8988T (cell line): ENCODE measurements at regions not wholly inside any gene's neighbourhood (a gene's known extent, or its start where the extent isn't known, plus 50 kb on each side); places are given as distances from the start of the nearest gene placed in this dataset.
"Not testable (repeated sequence)": the region's sequence is repeated elsewhere in the genome, so short reads cannot be mapped to it uniquely, and the experiment has no call there.

Experiments
- DNase-seq: peaks from one replicate; pipeline ENCODE4 v3.0.0; 2011

GRCh38 chr11:92024788-92025187 lies 199.8 kb upstream of the FAT3 start:
- no peak for DNase-seq

- no peak for DNase-seq
These were observed 202.1 kb upstream of the FAT3 start for GRCh38 chr11:92022499-92022898.

GRCh38 chr11:92018332-92018731 lies 206.3 kb upstream of the FAT3 start:
- no peak for DNase-seq

GRCh38 chr11:92008249-92008648 lies 216.4 kb upstream of the FAT3 start:
- no peak for DNase-seq

GRCh38 chr11:92002568-92002967 lies 222.1 kb upstream of the FAT3 start:
- no peak for DNase-seq

- no peak for DNase-seq
These were observed 226.1 kb upstream of the FAT3 start for GRCh38 chr11:91998481-91998880.

- no peak for DNase-seq
These were observed 227.4 kb upstream of the FAT3 start for GRCh38 chr11:91997226-91997625.

GRCh38 chr11:91996526-91996925 lies 228.1 kb upstream of the FAT3 start:
- no peak for DNase-seq

- not testable (repeated sequence) for DNase-seq
These were observed 236.2 kb upstream of the FAT3 start for GRCh38 chr11:91988443-91988842.

- no peak for DNase-seq
These were observed 238.4 kb upstream of the FAT3 start for GRCh38 chr11:91986218-91986617.

- DNase-seq: no peak
These were observed 240.5 kb upstream of the FAT3 start for GRCh38 chr11:91984033-91984584.

GRCh38 chr11:91981995-91982394 lies 242.6 kb upstream of the FAT3 start:
- DNase-seq: no peak

GRCh38 chr11:91979775-91980174 lies 244.8 kb upstream of the FAT3 start:
- DNase-seq: no peak

- no peak for DNase-seq
These were observed 245.9 kb upstream of the FAT3 start for GRCh38 chr11:91978747-91979146.

GRCh38 chr11:91972665-91973266 lies 251.9 kb upstream of the FAT3 start:
- no peak for DNase-seq

GRCh38 chr11:91970624-91971023 lies 254.0 kb upstream of the FAT3 start:
- no peak for DNase-seq

GRCh38 chr11:91969486-91969885 lies 255.1 kb upstream of the FAT3 start:
- DNase-seq: no peak

GRCh38 chr11:91967691-91968045 lies 256.9 kb upstream of the FAT3 start:
- no peak for DNase-seq

GRCh38 chr11:91967026-91967690 lies 257.5 kb upstream of the FAT3 start:
- no peak for DNase-seq

- no peak for DNase-seq
These were observed 258.2 kb upstream of the FAT3 start for GRCh38 chr11:91966368-91966767.

GRCh38 chr11:91960770-91961169 lies 263.8 kb upstream of the FAT3 start:
- no peak for DNase-seq

GRCh38 chr11:91959411-91959810 lies 265.2 kb upstream of the FAT3 start:
- DNase-seq: no peak

GRCh38 chr11:91956711-91957110 lies 267.9 kb upstream of the FAT3 start:
- DNase-seq: no peak

- DNase-seq: no peak
These were observed 269.4 kb upstream of the FAT3 start for GRCh38 chr11:91955206-91955605.

GRCh38 chr11:91952056-91952455 lies 272.6 kb upstream of the FAT3 start:
- DNase-seq: no peak
